HG02840 (cell line): ENCODE measurements at regions not wholly inside any gene's neighbourhood (a gene's known extent, or its start where the extent isn't known, plus 50 kb on each side); places are given as distances from the start of the nearest gene placed in this dataset.

Experiments used
- ATAC-seq: cut with Tn5 transposase; IDR thresholded peaks from one replicate; pipeline ENCODE4 v1.9.1; 2021; ENCODE audit warnings: mild to moderate bottlenecking, moderate library complexity, moderate number of reproducible peaks; ENCODE audit not compliant: unreplicated experiment, low FRiP score

DNA sequence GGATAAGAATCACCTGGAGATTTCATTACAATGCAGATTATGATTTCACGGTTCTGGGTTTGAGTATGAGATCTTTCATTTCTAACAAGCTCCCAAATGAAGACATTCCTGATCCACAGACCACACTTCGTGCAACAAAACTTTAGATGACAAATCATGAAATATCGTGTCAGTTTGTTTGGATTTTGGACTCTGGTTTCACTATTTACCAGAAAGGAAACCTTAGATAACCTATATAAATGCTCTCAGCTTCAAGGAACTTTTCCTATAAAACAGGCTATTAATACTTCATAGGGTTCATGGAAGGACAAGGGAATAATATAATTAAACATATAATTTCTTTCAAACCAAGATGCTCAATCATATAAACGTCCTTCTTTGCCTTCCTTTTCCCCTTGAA lies 930.5 kb upstream of the SLC10A2 start:
- no peak for ATAC-seq

DNA sequence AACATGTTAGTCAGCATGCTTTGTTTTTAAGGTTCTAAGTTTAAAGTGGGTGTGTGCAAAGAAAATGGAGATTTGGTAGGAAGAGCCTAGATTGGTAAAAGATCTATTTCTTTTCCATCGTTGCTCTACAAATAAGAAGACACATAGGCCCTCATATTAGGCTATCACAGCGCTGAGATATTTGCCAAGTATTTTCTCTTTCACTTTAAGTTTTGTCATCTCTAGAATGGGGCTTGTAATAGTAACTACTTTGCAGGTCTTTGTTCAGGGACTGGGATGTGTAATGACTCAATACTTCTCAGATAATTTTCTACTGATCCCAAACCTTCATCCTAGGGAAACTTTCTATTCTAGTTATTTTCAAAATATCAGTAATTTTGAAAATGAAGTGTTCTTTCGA lies 917.7 kb upstream of the SLC10A2 start:
- ATAC-seq: no peak

DNA sequence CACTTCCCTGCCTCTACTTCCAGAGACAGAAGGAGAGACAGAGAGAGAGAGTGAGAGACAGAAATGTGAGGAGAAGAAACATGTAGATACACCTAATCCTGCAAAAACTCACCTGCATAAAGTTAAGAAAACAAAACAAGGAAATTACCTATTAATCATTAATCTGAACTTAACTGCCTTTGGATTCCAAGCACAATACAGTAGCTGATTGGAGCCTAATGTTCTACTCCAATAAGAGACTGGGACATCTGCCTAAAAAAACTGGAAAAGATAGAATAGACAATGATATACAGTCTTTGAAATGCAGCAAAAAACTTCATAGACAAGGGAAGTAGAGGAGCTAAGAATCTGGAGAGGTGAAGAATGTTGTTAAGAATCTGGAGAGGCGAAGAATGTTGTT lies 910.2 kb upstream of the SLC10A2 start:
- ATAC-seq: no peak

DNA sequence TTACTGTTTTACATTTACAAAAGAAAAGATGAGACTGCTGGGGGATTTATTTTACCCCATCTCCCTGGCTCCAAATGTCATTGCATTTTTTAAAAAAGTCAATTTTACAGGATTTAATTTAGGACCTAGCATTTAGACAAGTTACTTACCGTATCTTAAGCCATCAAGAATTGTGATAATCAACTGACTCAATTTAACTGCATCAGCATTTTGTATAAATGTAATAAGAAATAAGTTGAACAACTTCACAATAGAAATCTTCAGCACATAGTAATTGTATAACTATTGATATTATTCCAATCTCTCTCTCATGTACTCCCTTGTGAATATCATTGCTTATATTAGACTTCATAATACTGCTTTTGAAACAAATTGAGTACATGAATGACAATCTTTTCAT lies 907.5 kb upstream of the SLC10A2 start:
- ATAC-seq: no peak

DNA sequence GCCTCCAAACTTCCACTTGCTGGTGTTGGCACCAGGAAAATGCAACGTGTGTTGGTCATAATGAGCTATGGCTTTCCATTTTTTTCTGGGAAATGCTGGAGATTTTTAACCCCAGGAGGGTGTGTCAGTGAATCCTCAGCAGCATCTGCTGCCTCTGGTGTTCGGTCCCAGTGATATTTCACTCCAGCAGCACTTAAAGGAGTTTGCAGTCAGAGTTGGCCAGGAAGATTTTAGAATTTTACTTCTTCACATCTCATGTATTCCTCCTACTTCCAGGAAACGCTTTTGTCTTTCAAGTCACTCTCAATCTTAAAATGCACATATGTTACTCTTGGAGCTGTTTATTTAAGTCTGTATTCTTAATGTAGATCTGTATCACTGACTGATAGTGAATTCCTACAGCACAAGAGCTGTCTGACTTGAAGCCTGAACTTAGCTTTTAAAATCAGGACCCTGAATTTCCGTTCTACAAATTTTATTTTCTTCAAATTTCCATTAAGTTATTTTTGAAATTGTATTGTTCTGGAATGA lies 903.4 kb upstream of the SLC10A2 start:
- ATAC-seq: no peak

DNA sequence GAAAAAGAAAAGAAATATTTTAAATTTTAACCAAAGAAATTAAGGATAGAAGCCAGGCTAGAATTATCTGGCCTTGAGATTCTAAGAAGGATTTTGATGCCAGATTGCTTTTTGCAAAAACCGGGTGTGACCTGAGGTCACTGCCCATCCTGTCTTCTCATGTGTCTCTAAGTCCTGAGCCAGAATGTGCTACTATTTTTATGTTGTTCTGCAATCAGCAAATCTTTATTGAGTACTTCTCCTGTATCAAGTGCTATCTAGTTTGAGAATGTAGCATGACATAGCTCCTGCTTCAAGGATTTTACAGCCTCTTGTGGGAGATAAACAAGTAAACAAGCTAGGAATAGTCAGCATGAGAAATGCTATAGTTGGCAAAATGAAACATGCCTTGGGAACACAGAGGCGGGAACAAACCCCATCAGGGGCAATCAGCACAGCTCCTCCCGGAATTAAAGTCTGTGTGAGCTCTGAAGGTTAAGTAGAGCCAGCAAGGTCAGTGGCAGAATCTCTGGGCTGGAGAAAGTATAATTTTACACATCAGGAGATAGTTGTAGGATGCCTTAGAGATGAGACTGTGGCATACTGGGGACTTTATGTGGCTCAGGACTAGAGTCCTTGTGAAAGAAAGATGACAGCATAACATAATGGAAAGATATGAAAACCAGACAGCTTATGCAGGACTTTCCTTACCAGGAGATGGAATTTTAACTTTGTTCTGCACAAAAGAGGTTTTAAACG lies 899.5 kb upstream of the SLC10A2 start:
- ATAC-seq: no peak

DNA sequence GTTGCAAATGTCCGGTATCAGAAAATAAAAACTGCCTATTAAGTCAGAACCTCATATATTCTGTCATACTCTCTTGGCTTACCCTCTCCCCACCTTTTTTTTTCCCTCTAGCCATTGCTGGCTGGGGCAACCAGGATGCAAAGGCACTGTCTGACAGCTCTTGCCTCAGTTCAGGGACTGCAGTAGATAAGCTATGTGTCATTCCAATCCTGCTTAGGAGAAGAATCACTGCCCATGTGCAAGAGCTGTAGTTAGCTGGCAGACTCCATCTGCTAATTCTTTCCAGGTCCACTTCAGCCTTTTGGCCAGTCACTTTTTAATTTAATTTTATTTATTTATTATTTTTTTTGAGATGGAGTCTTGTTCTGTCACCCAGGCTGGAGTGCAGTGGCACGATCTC lies 895.6 kb upstream of the SLC10A2 start:
- no peak for ATAC-seq

DNA sequence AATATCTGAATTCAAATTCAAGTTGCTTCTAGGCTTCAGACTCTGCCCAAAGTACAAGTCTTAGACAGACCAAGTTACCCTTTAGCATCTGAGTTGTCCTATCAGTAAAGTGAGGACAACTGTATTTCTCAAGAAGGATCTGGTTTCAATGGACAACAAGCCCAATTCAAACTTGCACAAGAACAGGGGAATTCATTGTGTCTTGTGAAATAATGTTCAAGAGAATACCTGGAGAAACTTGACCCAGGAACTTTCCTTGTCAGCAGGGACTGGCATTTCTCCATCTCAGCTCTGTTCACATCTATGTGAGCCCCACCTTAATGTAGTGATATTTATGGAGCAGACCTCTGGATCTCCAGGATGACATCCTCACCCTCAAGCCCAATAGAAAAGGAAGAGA lies 894.9 kb upstream of the SLC10A2 start:
- ATAC-seq: no peak

DNA sequence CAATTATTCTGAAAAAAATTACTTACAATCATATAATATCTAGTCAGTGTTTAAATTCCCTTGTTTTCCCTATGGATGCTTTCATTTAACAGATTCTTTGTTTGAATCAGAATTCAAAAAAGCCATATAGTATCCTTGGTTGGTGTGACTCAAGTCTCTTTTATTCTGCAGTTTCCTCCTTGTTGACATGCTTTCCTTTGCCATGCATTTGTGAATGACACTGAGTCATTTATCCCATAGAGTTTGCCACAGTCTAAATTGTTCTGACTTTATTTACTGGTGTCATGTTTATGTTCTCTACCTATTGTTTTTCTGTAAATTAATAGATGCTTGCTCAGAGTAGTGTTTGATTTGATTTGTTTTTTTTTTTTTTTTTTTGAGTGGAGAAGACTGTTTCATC lies 893.8 kb upstream of the SLC10A2 start:
- ATAC-seq: no peak

DNA sequence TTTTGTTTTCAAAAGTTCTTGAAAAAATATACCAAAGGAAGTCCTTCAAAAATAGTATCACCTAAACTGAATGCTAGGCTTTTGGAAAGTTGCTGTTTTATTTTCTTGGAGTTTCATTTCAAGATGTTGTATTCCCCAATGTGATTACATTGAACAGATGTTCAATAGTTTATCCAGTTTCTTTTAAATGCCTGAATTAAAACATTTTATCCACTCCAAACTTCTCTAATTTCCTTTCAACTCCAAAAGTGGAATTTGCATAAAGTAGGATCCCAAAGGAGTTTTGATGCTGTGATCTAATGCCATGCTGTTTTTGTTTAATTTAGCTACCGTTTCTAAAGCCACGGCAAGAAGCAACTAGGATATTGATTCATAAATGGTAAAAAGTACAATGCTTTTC lies 892.5 kb upstream of the SLC10A2 start:
- no peak for ATAC-seq

DNA sequence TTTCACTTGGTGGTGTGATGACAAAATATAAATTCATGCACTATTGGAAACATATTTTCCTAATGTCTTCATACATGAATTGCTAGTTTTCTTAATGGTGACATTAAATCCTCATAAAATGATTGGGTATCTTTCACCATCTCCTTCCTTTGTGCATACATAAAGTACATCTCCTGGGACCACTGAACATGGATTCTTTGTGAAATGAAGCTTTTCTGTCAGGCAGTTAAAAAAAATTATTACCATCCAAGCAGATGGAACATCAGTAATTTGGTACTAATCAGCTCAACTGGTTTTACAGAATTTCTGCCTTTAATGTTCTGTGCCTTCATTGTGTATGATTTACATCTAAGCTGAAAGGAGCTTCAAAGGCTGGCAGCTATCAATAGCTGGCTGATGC lies 891.7 kb upstream of the SLC10A2 start:
- ATAC-seq: no peak

DNA sequence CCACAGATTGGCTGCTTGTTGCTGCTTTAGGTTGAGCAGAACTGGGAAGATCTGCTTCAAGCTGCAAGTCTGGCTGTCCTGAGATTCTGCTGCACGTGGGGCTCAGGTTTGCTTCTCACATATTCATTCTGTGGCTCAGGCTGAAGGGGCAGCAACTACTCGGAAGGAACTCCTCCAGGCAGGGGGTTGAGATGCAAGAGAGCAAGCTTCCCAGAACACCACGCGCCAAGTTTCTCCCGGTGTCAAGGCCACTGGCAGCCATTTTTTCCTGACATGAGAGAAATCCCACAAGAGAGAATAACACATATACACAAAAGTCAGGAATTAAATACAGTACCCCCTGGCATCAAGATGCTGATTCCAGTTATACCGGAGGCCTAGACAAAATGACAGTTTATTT lies 887.6 kb upstream of the SLC10A2 start:
- no peak for ATAC-seq

DNA sequence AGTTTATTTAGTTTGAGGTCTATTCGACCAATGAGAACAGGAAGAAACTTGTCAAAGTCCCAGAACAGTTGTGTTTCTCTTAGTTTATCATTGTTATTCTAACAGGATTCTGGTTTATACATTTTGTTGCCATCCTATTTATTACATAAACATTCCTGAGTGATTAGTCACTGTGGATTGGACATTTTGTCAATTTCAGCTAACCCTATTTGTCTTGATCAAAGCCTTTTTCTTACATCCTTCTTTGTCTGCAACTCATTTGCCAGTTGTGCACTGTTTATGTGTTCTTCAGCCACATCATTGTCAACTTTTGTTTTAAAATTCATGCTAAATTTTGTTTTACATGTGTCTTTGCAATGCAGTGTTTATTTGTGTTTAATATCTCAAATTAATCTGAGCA lies 886.0 kb upstream of the SLC10A2 start:
- no peak for ATAC-seq

DNA sequence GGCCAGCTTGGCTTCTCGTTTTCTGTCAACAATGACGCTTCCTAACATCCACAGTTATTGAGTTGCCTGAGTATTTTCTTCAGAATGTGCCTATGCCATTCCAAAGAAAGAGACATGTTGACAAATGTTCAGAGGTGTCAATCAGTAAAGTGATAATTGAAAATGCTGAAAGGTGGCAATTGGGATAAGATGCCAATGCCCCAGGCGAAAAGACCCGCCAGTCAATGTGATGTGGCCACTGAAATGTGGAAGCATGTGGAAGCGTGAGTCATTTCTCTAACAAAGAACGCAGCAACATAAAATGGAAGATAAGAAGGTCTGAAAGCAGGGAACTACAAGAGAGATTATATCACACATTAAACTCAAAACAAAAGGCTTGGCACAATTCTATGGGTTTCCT lies 882.2 kb upstream of the SLC10A2 start:
- ATAC-seq: no peak

DNA sequence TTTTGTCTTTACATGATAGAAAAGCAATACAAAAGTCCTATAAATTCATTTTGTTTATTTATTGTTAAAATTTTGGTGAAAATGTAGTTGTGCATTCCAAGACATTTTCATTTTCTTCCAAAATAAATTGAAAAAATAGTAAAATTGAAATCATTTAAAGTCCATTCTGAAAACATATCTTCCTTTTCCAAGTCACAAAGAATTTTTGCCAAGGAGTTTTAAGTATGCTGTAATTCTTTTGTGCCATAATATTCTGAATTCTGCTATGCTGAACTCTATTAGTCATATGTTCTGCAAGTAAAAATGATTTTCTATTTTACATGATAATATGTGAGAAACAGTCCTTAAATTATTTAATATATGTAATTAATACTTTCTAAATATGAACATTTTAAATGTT lies 879.6 kb upstream of the SLC10A2 start:
- no peak for ATAC-seq

DNA sequence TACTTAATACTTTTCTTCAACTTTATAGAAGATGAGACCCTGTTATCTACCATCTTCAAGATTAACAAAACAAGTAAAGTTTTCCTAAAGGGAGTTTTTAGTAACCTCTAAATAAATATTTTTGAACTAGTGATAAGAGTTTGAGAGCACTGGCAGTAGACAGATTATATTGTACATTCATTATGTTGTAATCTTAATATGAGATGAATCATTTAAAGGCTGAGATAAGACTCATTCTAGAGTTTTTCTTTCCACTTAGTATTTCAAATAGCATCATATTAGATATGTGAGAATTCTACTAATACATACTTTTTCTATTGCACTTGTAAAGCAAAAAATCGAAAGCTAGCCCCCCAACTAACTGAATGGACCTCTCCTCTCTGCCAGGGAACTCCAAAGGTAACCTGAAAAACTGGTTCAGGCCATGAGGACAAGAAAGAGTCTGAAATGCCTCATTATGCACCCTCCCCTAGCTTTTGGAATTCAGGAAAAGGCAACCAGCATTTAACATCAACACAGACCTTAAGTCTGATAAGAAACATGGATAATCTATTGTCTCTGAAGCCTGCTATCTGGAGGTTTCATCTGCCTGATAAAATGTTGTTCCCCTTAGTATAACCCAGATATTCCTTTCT lies 875.4 kb upstream of the SLC10A2 start:
- no peak for ATAC-seq

DNA sequence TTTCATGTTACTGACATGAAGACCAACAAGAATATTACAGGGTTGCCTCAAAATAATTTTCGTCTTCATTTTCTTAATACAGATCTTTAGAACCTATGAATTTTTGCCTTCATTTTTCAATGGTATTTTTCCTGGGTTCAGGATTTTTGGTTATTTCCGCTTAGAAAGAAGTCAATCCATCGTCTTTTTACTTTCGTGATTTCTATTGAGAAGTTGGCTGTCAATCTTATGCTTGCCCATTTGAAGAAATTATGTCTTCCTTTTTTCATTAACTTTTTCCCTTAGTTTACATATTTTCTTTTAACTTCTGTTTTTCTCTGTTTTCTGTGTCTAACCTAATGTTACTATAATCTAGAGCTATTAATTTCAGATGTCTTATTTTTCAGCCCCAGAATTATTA lies 868.9 kb upstream of the SLC10A2 start:
- no peak for ATAC-seq

DNA sequence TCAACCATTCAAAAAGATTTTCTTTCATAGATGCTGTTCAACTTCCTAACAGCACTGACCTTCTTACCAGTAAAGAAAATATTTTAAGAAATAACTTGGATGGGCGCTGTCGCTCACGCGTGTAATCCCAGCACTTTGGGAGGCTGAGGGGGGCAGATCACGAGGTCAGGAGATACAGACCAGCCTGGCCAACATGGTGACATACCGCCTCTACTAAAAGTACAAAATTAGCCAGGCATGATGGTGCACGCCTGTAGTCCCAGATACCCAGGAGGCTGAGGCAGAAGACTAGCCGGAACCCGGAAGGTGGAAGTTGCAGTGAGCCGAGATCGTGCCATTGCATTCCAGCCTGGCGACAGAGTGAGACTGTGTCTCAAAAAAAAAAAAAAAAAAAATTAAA lies 865.7 kb upstream of the SLC10A2 start:
- no peak for ATAC-seq

DNA sequence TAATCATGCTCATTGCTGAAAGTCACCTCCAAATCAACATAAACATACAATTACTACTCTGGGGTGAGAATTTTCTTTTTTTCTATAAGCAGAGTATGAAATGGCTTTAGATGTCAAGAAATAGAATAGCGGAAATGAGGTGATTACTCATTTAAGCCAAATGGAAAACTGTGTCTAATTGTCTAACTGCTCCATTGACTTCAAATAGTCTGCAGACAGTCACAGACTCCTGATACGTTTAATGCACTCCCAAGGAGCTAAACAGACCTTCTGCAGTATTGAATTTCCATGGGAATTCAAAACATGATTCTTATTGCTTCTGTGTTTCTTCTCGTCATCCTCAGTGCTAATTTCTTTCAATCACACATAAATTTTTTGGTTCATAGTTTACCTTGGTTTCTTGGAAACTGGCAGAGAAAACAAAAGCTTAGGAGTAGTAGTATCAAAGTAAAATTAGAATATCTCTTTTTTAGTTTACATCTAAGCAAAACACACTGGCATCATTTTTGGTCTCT lies 865.2 kb upstream of the SLC10A2 start:
- ATAC-seq: no peak

DNA sequence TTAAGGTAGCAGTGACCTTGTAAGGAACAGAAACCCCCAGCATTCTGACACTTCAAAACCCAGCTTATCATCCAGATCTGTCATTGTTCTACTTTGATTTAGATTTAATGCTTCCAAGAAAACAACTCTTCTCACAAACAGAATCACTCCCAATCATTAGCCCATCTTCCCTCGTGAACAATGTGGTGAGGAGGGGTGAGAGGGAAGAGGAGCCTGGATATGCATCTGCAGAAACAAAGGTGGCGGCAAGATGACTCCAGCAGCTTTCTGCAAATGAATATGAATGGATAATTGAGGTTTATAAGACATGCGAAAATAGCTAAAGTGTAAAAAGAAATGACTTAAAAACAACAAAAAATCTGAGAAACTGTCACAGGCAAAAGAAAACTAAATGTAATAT lies 859.9 kb upstream of the SLC10A2 start:
- no peak for ATAC-seq

DNA sequence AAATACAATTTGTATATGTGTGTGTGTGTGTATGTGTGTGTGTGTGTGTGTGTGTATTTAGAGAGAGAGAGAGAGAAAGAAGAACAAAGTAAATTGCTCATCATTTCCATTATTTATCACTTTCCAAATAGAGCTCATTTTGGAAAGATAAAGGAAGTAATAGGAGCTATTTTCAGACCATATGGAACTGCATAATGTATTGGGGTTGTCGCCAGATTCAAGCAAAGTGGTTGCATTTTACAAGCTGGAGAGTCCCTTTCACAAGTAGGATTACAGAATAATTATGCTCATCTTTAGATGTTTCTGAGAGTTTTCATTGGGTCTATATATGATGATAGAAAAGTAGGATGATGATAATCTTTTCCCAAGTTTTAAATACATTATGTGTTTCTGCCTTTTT lies 842.7 kb upstream of the SLC10A2 start:
- no peak for ATAC-seq

DNA sequence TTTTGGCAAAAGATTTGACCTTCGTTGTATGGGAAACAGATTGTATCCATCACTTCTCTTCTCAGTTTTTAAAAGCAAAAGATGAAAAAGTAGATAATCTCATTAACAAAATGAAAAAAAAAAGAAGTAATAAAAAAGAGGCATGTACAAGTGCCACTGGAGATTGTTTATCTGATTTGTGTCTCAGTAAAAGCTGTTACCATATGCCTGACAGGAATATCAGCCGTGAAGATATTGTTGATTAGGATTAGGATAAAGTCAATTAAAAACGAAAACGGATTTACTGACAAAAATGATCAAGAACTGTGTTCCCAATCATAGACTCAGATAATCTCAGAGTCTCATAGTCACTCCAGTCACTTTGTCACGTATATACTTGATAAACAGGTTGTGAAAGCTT lies 842.1 kb upstream of the SLC10A2 start:
- ATAC-seq: no peak
